GM21447 (cell line): ENCODE measurements at regions not wholly inside any gene's neighbourhood (a gene's known extent, or its start where the extent isn't known, plus 50 kb on each side); places are given as distances from the start of the nearest gene placed in this dataset.
"Not testable (repeated sequence)": the region's sequence is repeated elsewhere in the genome, so short reads cannot be mapped to it uniquely, and the experiment has no call there.

Experiments used
- ATAC-seq: cut with Tn5 transposase; IDR thresholded peaks from one replicate; pipeline ENCODE4 v1.9.1; 2021; ENCODE audit not compliant: unreplicated experiment

- no peak for ATAC-seq
These were observed 52.7 kb downstream of the COL6A6 start for GRCh38 chr3:130569461-130570365.

- ATAC-seq: no peak
These were observed 55.8 kb downstream of the COL6A6 start for GRCh38 chr3:130572769-130573168.

GRCh38 chr3:130576375-130577266 lies 59.6 kb downstream of the COL6A6 start:
- no peak for ATAC-seq

DNA sequence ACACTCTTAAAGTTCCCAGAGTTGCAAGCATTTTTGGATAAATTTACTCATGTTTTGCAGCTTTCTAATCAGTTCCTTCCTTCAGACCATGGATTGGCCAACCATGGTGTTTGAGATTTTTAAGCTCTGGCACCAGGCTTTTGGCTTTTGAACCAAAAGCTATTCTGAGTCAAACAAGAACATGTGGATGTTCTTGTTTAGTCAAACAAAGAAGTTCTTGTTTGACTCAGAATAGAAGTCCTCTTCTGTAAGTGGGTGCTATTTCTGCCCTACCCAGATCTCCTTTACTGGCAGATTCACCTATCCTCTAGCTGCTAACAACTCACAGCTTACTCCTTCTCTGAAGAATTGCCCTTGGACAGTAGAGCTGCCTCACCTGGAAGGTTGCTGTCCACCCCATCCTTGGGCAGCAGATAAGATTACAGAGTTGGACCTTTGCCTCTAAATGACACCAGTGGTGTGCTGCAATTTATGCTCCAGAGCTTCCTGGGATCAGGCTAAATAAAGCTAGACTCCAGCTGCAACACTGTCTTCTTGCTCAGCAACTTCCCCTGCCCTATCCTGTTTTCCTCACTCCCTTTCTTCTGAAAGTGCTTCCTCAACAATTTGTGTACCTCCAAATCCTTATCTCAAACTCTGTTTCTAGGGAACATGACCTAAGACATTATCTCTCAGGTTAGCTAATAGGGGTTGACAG lies 65.6 kb downstream of the COL6A6 start:
- ATAC-seq: peak; percentile 53

DNA sequence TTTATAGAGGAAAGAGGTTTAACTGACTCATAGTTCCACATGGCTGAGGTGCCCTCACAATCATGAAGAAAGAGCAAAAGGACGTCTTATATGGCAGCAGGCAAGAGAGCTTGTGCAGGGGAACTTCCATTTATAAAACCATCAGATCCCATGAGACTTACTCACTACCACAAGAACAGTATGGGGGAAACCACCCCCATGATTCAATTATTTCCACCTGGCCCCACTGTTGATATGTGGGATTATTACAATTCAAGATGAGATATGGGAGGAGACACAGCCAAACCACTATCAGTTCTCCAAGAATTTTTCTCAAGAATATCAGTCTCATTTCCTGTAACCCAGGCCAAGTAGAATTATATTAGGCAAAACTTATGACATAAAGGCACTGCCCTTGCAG lies 77.8 kb downstream of the COL6A6 start:
- not testable (repeated sequence) for ATAC-seq

- ATAC-seq: no peak
These were observed 79.5 kb downstream of the COL6A6 start for GRCh38 chr3:130596484-130596883.

DNA sequence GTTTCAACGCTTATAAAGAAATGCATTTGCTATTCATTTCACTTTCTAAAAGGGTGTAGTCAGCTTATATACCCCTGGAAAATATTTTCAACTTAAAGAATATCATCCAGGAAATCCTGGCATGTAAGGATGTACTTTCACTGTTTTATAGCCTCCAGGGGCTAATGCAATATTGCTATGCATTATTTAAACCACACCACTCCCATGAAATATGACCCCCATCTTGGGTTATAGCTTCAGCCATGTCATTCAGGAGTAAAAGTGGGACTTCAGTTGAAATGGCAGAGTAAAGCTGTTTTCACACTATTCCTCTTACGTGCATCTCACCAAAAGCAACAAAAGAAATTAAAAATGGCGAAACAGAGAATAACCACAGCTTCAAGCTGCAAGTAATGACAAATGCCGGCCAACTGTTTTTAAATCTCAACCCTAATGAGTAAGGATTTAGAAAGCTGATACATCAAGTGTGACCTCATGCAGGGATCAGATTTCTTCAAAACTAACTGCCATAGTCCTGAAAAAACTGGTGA lies 84.5 kb downstream of the COL6A6 start:
- no peak for ATAC-seq

- ATAC-seq: no peak
These were observed 87.8 kb downstream of the COL6A6 start for GRCh38 chr3:130604806-130605205.

GRCh38 chr3:130606336-130606735 lies 89.4 kb downstream of the COL6A6 start:
- ATAC-seq: no peak

DNA sequence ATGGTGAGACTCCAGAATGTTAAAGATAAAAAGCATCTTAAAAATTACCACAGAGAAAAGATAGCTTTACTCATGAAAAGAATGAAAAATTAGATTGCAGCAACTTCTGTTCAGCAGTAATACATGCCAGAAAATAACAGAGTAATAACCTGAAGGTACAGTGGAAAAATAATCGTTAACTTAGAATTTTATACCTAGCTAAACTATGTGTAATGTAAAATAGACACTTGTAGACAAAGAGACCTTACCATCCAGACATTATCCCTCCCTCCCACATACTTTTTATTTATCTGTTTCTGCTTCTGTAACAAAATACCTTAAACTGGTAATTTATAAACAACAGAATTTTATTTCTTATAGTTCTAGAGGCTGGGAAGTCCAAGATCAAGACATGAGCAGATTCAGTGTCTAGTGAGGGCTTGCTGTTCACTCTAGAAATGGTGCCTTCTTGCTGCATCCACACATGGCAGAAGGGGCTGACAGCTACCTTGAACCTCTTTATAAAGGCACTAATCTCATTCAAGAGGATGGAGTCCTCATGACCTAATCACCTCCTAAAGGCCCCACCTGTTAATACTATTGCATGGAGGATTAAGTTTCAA lies 90.7 kb downstream of the COL6A6 start:
- no peak for ATAC-seq

- no peak for ATAC-seq
These were observed 92.4 kb downstream of the COL6A6 start for GRCh38 chr3:130609166-130609979.

GRCh38 chr3:130619196-130619595 lies 102.2 kb downstream of the COL6A6 start:
- ATAC-seq: no peak

DNA sequence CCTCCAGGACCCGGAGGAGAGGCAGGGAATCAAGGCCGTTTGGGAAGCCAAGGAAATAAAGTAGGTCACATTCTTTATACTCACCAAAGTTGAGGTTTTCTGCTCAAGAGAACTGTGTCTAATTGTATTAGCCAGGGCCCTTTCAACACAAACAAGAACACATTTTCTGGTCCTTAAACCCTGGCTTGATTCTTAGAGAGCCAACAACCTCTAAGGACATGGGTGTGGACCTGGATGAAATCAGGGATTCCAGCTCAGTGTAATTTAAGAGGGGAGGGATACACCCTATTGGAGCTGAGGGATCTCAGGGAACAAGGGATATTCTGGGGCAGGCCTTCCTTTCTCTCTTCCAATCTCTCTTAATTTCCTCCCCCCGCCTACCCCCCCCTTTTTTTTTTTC lies 104.8 kb downstream of the COL6A6 start:
- no peak for ATAC-seq

DNA sequence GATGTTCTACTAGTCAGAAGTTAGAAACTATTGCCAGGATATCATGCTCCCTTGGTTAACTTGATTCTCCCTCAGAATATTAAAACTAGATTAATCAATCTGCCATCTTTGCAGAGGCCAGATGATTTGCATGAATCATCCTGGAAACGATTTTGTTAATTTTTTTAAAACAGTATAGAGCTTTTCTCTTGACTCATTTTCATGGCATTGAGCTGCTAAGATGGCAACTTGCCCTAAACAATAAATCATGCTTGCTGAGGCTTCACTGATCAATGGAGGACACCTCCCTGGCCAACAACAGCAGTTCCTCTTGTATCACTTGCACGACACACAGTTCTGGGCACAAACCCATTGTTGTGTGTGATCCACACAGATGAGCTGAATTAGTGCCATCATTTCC lies 109.1 kb downstream of the COL6A6 start:
- ATAC-seq: no peak

- no peak for ATAC-seq
These were observed 110.3 kb downstream of the COL6A6 start for GRCh38 chr3:130627143-130627855.

GRCh38 chr3:130627882-130628281 lies 110.9 kb downstream of the COL6A6 start:
- ATAC-seq: no peak
